Endodermal cell (in vitro differentiated cells): ENCODE measurements at regions not wholly inside any gene's neighbourhood (a gene's known extent, or its start where the extent isn't known, plus 50 kb on each side); places are given as distances from the start of the nearest gene placed in this dataset.

Experiments
- DNase-seq: peaks from one replicate; pipeline ENCODE4 v3.0.0-alpha.2; 2017
- H3K27ac ChIP-seq: 2 replicates; pipeline ENCODE4 v1.5.1; 2013; ENCODE audit warnings: mild to moderate bottlenecking, low read depth, low read length, moderate library complexity
- H3K27me3 ChIP-seq: 2 replicates; pipeline ENCODE4 v1.6.1; 2013; ENCODE audit warnings: mild to moderate bottlenecking, low read length, moderate library complexity; ENCODE audit not compliant: insufficient read depth, control insufficient read depth, poor library complexity, severe bottlenecking
- H3K36me3 ChIP-seq: 2 replicates; pipeline ENCODE4 v1.7.0; 2013; ENCODE audit warnings: mild to moderate bottlenecking, low read length, moderate library complexity; ENCODE audit not compliant: control insufficient read depth, insufficient read depth
- H3K4me1 ChIP-seq: one replicate; pipeline ENCODE4 v1.7.0; 2013; ENCODE audit warnings: low read length; ENCODE audit not compliant: control insufficient read depth, insufficient read depth
- H3K4me3 ChIP-seq: 2 replicates; pipeline ENCODE4 v1.5.1; 2013; ENCODE audit warnings: mild to moderate bottlenecking, low read length, moderate library complexity
- H3K9ac ChIP-seq: 2 replicates; pipeline ENCODE4 v1.6.1; 2013; ENCODE audit warnings: mild to moderate bottlenecking, low read length, moderate library complexity; ENCODE audit not compliant: poor library complexity, severe bottlenecking; ENCODE audit errors: extremely low read depth
- H3K9me3 ChIP-seq: 2 replicates; pipeline ENCODE4 v1.6.1; 2013; ENCODE audit warnings: mild to moderate bottlenecking, low read length, moderate library complexity; ENCODE audit not compliant: control insufficient read depth
- H3K27ac Mint-ChIP-seq: 2 replicates; pipeline ENCODE4 v1.8.0; 2020; ENCODE audit warnings: mixed read lengths
- H3K27me3 Mint-ChIP-seq: 2 replicates; pipeline ENCODE4 v1.8.0; 2021; ENCODE audit warnings: mild to moderate bottlenecking, mixed read lengths; ENCODE audit not compliant: insufficient read depth
- H3K36me3 Mint-ChIP-seq: 2 replicates; pipeline ENCODE4 v1.8.0; 2020; ENCODE audit warnings: low read depth, mixed read lengths
- H3K4me1 Mint-ChIP-seq: 2 replicates; pipeline ENCODE4 v1.8.0; 2020; ENCODE audit warnings: mixed read lengths
- H3K4me3 Mint-ChIP-seq: 2 replicates; pipeline ENCODE4 v1.8.0; 2020; ENCODE audit warnings: mild to moderate bottlenecking, moderate library complexity, mixed read lengths
- H3K9me3 Mint-ChIP-seq: 2 replicates; pipeline ENCODE4 v1.8.0; 2020; ENCODE audit warnings: mild to moderate bottlenecking, mixed read lengths
- WGBS, 2 experiments: methylation state at CpG; one replicate each; pipeline versions ENCODE4 v1.1.5 to v1.1.7; 2013; ENCODE audit warnings: missing lambda C conversion rate in 2 of 2, mixed read lengths in 1 of 2; ENCODE audit not compliant: insufficient coverage in 1 of 2, insufficient read length in 1 of 2; 5-methylcytosine and 5-hydroxymethylcytosine counted together
- TF ChIP-seq, protein P1 (sequence below): fragments of 200-600 bp; sonication (generic); conservative IDR thresholded peaks from 2 replicates; pipeline ENCODE4 v1.5.0; 2021; ENCODE audit warnings: antibody characterized with exemption, mild to moderate bottlenecking

DNA sequence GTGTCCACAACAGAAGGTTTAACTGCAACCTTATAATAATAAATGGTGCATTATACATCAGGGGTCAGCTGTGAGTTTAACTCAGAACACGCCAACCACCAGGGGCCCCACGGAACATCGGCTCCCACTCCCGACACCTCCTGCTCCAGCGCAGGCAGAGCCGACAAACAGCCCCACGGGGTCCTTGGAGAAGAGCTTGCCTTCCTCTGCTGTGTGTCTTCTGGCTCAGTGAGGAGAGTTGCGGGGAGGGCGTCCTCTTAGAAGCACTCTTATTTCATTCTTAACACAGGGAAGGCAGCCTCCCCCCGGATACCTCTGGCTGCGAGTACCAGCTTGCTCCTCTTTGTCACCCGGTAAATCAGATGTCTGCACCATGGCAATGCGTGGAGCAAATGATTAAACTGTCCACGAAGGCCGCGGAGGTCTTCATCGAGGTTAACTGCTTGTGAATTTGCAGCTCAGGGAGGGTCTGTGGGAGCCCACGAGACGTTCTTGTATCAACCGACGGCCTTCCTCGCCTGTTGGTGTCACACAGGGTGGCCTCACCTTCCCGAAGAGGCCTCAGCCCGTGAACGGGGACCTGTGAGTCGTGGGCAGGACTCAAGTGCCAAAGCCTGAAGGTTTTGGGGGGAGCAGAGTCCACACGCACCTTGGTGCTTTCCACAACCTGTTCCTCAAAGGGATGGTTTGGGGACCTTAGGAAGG, 464.0 kb downstream of the BRD1 start:
- TF ChIP-seq, protein P1, sequence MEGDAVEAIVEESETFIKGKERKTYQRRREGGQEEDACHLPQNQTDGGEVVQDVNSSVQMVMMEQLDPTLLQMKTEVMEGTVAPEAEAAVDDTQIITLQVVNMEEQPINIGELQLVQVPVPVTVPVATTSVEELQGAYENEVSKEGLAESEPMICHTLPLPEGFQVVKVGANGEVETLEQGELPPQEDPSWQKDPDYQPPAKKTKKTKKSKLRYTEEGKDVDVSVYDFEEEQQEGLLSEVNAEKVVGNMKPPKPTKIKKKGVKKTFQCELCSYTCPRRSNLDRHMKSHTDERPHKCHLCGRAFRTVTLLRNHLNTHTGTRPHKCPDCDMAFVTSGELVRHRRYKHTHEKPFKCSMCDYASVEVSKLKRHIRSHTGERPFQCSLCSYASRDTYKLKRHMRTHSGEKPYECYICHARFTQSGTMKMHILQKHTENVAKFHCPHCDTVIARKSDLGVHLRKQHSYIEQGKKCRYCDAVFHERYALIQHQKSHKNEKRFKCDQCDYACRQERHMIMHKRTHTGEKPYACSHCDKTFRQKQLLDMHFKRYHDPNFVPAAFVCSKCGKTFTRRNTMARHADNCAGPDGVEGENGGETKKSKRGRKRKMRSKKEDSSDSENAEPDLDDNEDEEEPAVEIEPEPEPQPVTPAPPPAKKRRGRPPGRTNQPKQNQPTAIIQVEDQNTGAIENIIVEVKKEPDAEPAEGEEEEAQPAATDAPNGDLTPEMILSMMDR: no peak
- Histone ChIP-seq H3K27me3 (no peaks in the 10 kb centered on the region), H3K4me3 (no peak overlapping the region), H3K9me3 (no peaks in the 10 kb centered on the region), H3K27ac (no peak overlapping the region), H3K9ac (no peak overlapping the region), H3K4me1 (no peaks in the 10 kb centered on the region), H3K36me3 (no peaks in the 10 kb centered on the region)
- Mint-ChIP-seq H3K9me3 (no peaks in the 10 kb centered on the region), H3K4me3 (no peak overlapping the region), H3K36me3 (no peaks in the 10 kb centered on the region), H3K27me3 (no peaks in the 10 kb centered on the region), H3K27ac (no peak overlapping the region), H3K4me1 (no peaks in the 10 kb centered on the region)
- DNase-seq: no peak
- 90 to 92% methylated on average over 27 of the region's 27 CpGs for WGBS, 2 experiments

DNA sequence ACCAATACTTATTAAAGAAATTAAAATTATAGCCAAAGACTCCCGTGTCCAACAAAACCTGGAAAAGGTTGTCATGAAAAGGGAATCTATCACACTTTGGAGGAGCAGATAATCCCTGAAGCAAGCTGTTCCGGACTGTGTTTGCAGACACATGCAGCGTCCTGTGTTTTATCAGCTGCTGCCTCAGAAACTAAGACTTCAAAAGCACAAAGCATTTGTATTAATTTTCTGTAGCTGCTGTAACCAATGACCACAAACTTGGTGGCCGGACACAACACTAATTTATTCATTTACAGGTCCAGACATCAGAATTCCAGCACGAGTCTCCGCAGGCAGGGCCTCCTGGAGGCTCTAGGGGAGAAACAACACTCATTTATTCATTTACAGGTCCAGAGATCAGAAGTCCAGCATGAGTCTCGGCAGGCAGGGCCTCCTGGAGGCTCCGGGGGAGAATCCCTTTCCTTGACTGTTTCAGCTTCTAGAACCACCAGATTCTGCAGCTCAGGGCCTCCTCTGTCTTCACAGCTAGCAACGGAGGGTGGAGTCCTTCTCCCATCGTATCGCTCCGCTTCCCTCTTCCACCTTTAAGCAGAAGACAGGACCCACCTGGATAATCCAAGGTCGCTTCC, 465.3 kb downstream of the BRD1 start:
- Mint-ChIP-seq H3K4me3 (no peak overlapping the region), H3K4me1 (no peaks in the 10 kb centered on the region), H3K27ac (no peak overlapping the region), H3K9me3 (no peaks in the 10 kb centered on the region), H3K27me3 (no peaks in the 10 kb centered on the region), H3K36me3 (no peaks in the 10 kb centered on the region)
- no peaks in the 10 kb centered on the region for H3K4me1 ChIP-seq
- H3K36me3 ChIP-seq: no peaks in the 10 kb centered on the region
- H3K9ac ChIP-seq: no peak overlapping the region
- H3K27ac ChIP-seq: no peak overlapping the region
- no peaks in the 10 kb centered on the region for H3K9me3 ChIP-seq
- H3K27me3 ChIP-seq: no peaks in the 10 kb centered on the region
- TF ChIP-seq, protein P1: no peak
- H3K4me3 ChIP-seq: no peak overlapping the region
- DNase-seq: no peak
- 80 to 87% methylated on average over 8 to 13 of the region's 13 CpGs for whole genome bisulfite sequencing, 2 experiments

- Mint-ChIP-seq H3K4me1 (no peaks in the 10 kb centered on the region), H3K27me3 (no peaks in the 10 kb centered on the region), H3K4me3 (no peak overlapping the region), H3K36me3 (no peaks in the 10 kb centered on the region), H3K9me3 (no peaks in the 10 kb centered on the region), H3K27ac (no peak overlapping the region)
- DNase-seq: no peak
- Histone ChIP-seq H3K36me3 (no peaks in the 10 kb centered on the region), H3K9ac (no peak overlapping the region), H3K27ac (no peak overlapping the region), H3K9me3 (no peaks in the 10 kb centered on the region), H3K4me1 (no peaks in the 10 kb centered on the region), H3K4me3 (no peak overlapping the region), H3K27me3 (no peaks in the 10 kb centered on the region)
- 65% methylated on average over 4 of the region's 4 CpGs; no CpG with 5 or more reads in 1 of the 2 experiments for WGBS, 2 experiments
- TF ChIP-seq, protein P1: no peak
Observed at GRCh38 chr22:49361164-49361563, 466.5 kb downstream of the BRD1 start.
